Endothelial cell of umbilical vein (primary cell): ENCODE measurements at regions not wholly inside any gene's neighbourhood (a gene's known extent, or its start where the extent isn't known, plus 50 kb on each side); places are given as distances from the start of the nearest gene placed in this dataset.

Experiments used
- EZH2 ChIP-seq: IDR thresholded peaks from 2 replicates; pipeline ENCODE4 v1.6.1; 2012; ENCODE audit warnings: borderline replicate concordance, low read depth, mild to moderate bottlenecking, moderate library complexity, low read length, inconsistent platforms; ENCODE audit not compliant: severe bottlenecking
- FOS ChIP-seq: IDR thresholded peaks from 2 replicates; pipeline ENCODE4 v1.6.1; 2011; ENCODE audit warnings: mild to moderate bottlenecking, low read length, moderate library complexity, borderline replicate concordance; ENCODE audit not compliant: insufficient read depth
- TF ChIP-seq, protein P1 (sequence below), 2 donors: IDR thresholded peaks; 1 replicate in 1 of 2; 2 replicates in 1 of 2; pipeline ENCODE4 v1.5.1; 2011; ENCODE audit warnings: low read length in 2 of 2, mild to moderate bottlenecking in 2 of 2, moderate library complexity in 2 of 2, control low read depth in 1 of 2, inconsistent platforms in 1 of 2, low read depth in 1 of 2; ENCODE audit not compliant: insufficient read depth in 1 of 2; ENCODE audit errors: extremely low read depth in 1 of 2
- TF ChIP-seq, protein P2 (sequence below): IDR thresholded peaks from 2 replicates; pipeline ENCODE4 v1.6.1; 2011; ENCODE audit not compliant: insufficient read depth, insufficient read length

DNA sequence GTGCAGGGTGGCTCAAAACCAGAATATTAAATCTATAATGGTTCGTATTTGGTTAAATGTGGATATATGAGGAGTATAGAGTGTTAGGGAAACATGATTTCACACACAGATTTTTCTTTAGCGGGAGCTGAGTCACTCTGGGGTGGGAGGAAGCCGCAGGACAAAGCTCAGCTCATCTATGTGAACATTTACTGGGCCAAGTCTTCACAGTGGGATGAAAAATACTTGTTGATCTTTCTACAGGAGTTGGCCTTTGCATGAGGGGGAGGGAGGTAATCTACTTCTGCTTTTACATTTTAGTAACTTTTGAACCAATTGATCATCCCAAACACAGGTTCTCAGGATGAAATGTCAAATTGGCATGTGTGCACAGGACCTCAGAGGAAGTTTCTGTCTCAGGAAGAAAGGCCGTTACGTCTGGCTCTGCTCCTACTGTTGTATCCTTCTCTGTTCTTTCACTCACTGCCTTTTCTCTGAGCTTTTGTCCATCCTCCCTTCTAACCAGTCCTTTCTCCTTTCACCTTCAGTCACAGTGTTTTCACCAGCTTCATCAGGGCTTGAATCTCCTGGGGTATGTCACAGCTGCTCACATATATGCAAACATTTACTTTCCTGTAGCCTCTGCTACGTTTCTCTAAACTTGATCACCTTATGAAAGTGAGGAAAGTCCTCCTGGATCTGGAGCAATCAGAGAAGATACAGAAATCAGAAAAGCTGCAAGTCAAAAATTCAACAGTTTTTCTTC lies 943.3 kb upstream of the FANCL start:
- TF ChIP-seq, protein P1, sequence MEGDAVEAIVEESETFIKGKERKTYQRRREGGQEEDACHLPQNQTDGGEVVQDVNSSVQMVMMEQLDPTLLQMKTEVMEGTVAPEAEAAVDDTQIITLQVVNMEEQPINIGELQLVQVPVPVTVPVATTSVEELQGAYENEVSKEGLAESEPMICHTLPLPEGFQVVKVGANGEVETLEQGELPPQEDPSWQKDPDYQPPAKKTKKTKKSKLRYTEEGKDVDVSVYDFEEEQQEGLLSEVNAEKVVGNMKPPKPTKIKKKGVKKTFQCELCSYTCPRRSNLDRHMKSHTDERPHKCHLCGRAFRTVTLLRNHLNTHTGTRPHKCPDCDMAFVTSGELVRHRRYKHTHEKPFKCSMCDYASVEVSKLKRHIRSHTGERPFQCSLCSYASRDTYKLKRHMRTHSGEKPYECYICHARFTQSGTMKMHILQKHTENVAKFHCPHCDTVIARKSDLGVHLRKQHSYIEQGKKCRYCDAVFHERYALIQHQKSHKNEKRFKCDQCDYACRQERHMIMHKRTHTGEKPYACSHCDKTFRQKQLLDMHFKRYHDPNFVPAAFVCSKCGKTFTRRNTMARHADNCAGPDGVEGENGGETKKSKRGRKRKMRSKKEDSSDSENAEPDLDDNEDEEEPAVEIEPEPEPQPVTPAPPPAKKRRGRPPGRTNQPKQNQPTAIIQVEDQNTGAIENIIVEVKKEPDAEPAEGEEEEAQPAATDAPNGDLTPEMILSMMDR (IDR thresholded peaks at IDR 0.05; ENCODE audit: extremely low read depth in 1 of 2, insufficient read depth in 1 of 2, low read depth in 1 of 2, low read length in 2 of 2): no peak
- TF ChIP-seq FOS: no peak
- TF ChIP-seq, protein P2, sequence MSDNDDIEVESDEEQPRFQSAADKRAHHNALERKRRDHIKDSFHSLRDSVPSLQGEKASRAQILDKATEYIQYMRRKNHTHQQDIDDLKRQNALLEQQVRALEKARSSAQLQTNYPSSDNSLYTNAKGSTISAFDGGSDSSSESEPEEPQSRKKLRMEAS: no peak
- no peak for TF ChIP-seq EZH2
